AG09309 (cell line): ENCODE measurements at regions not wholly inside any gene's neighbourhood (a gene's known extent, or its start where the extent isn't known, plus 50 kb on each side); places are given as distances from the start of the nearest gene placed in this dataset.
A peak's percentile ranks its signal among the peaks of the same experiment; 100 is the strongest.

Source experiments
- DNase-seq: peaks from one replicate; pipeline ENCODE4 v3.0.0-alpha.2; 2010; ENCODE audit warnings: low read depth
- H3K4me3 ChIP-seq: 2 replicates; pipeline ENCODE4 v1.5.1; 2011; ENCODE audit warnings: mild to moderate bottlenecking, low read depth, low read length, moderate library complexity; ENCODE audit not compliant: control insufficient read depth
- CTCF ChIP-seq: IDR thresholded peaks from 2 replicates; pipeline ENCODE4 v1.5.1; 2011; ENCODE audit warnings: mild to moderate bottlenecking, low read depth, low read length, inconsistent platforms; ENCODE audit not compliant: insufficient read depth, control insufficient read depth; ENCODE audit errors: missing control alignments

GRCh38 chr3:20905210-20905805 is 719.3 kb upstream of the SGO1 start:
- no peak for TF ChIP-seq CTCF

GRCh38 chr3:20904671-20905070 is 718.7 kb upstream of the SGO1 start:
- no peak for TF ChIP-seq CTCF
- no peak overlapping the region for H3K4me3 ChIP-seq

More at GRCh38 chr3:20905210-20905805, 719.3 kb upstream of the SGO1 start:
- no peak overlapping the region for H3K4me3 ChIP-seq
- peak; percentile 8 for DNase-seq

GRCh38 chr3:20898962-20899361 is 713.0 kb upstream of the SGO1 start:
- no peak overlapping the region for H3K4me3 ChIP-seq
- DNase-seq = no peak
- TF ChIP-seq CTCF = no peak

More at GRCh38 chr3:20904671-20905070, 718.7 kb upstream of the SGO1 start:
- DNase-seq = no peak

GRCh38 chr3:20890111-20890519 is 704.1 kb upstream of the SGO1 start:
- no peak for DNase-seq
- TF ChIP-seq CTCF = no peak
- H3K4me3 ChIP-seq = no peak overlapping the region

GRCh38 chr3:20878691-20879090 is 692.7 kb upstream of the SGO1 start:
- DNase-seq = no peak
- no peak for TF ChIP-seq CTCF
- H3K4me3 ChIP-seq = no peak overlapping the region

- DNase-seq = no peak
- no peak for TF ChIP-seq CTCF
- H3K4me3 ChIP-seq = no peak overlapping the region
Observed at GRCh38 chr3:20873235-20873634, 687.2 kb upstream of the SGO1 start.

GRCh38 chr3:20870106-20870899 is 684.3 kb upstream of the SGO1 start:
- no peak overlapping the region for H3K4me3 ChIP-seq
- no peak for TF ChIP-seq CTCF
- DNase-seq = no peak
